ENCODE measurements at regions not wholly inside any gene's neighbourhood (a gene's known extent, or its start where the extent isn't known, plus 50 kb on each side); places are given as distances from the start of the nearest gene placed in this dataset.

- WGBS (ENCODE audit: low lambda C conversion rate): 48% methylated on average over 6 of the region's 6 CpGs
- Histone ChIP-seq H3K27ac (ENCODE audit: low read depth in 2 of 2, low read length in 1 of 2) (no peak overlapping the region), H3K9me3 (no peaks in the 10 kb centered on the region), H3K4me3 (ENCODE audit: low read depth in 2 of 2, low read length in 1 of 2) (no peak overlapping the region), H4K20me1 (ENCODE audit: insufficient read depth) (no peaks in the 10 kb centered on the region), H3K27me3 (ENCODE audit: insufficient read depth) (no peaks in the 10 kb centered on the region), H3K4me1 (ENCODE audit: control insufficient read depth in 1 of 2, insufficient read depth in 2 of 2, low read depth in 1 of 2, low read length in 1 of 2) (peaks cover 6 to 18% of the 10 kb centered on the region in 2 experiments; a peak in 3 of 4 replicates), H3K9ac (no peak overlapping the region), H3K4me2 (peak overlapping the region; percentile 11; the same call in 1 of the 2 replicates), H3K79me2 (ENCODE audit: insufficient read depth) (no peaks in the 10 kb centered on the region), H3K36me3 (replicated peaks in 1 of 2; ENCODE audit: control insufficient read depth in 1 of 2, insufficient read depth in 2 of 2, low read length in 1 of 2) (no peaks in the 10 kb centered on the region), H3K9me2 (no peaks in the 10 kb centered on the region), H3F3A (replicated peaks; ENCODE audit: insufficient read depth) (no peaks in the 10 kb centered on the region), H2AFZ (ENCODE audit: low read depth) (no peak overlapping the region)
- TF ChIP-seq RCOR1 (IDR thresholded peaks at IDR 0.05; ENCODE audit: low read length) (peak; percentile 77; the same call in 1 of the 2 replicates), GATA2 (CRISPR knock-in tag; IDR thresholded peaks at IDR 0.05) (peak; percentile 89), TAF1 (IDR thresholded peaks at IDR 0.05; ENCODE audit: borderline replicate concordance, low read depth, low read length) (no peak), ZBTB33 (IDR thresholded peaks at IDR 0.05; ENCODE audit: borderline replicate concordance, low read depth) (no peak), EP300 (IDR thresholded peaks at IDR 0.05; ENCODE audit: borderline replicate concordance in 1 of 2, low read depth in 1 of 2, low read length in 1 of 2) (peak in 1 of 2 experiments; percentile 76; a peak in 2 of 4 replicates)
- DNase-seq: peak; percentile 5
- ChIA-PET POLR2A (no interaction called here), CTCF (interaction anchor here (1.1 to 2.1 kb wide), 2 partner anchors 618 to 666 kb away, joined by 5 to 11 read pairs; no protein-coding TSS in a partner anchor)
These were observed 53.3 kb upstream of the DCC start for GRCh38 chr18:52286675-52287074.

- TF ChIP-seq FOSL2 (IDR thresholded peaks at IDR 0.05; ENCODE audit: borderline replicate concordance, low read depth) (no peak), PBX3 (IDR thresholded peaks at IDR 0.05) (no peak)
- Histone ChIP-seq H3K27me3 (ENCODE audit: insufficient read depth) (no peaks in the 10 kb centered on the region), H3K9ac (no peak overlapping the region), H3F3A (replicated peaks; ENCODE audit: insufficient read depth) (no peaks in the 10 kb centered on the region), H3K9me2 (no peaks in the 10 kb centered on the region), H4K20me1 (ENCODE audit: insufficient read depth) (no peaks in the 10 kb centered on the region), H3K36me3 (replicated peaks in 1 of 2; ENCODE audit: control insufficient read depth in 1 of 2, insufficient read depth in 2 of 2, low read length in 1 of 2) (no peaks in the 10 kb centered on the region), H3K9me3 (no peaks in the 10 kb centered on the region), H3K4me3 (ENCODE audit: low read depth in 2 of 2, low read length in 1 of 2) (no peak overlapping the region), H3K27ac (ENCODE audit: low read depth in 2 of 2, low read length in 1 of 2) (no peak overlapping the region), H2AFZ (ENCODE audit: low read depth) (no peak overlapping the region), H3K79me2 (ENCODE audit: insufficient read depth) (no peaks in the 10 kb centered on the region), H3K4me2 (peak overlapping the region; percentile 11; the same call in 1 of the 2 replicates), H3K4me1 (ENCODE audit: control insufficient read depth in 1 of 2, insufficient read depth in 2 of 2, low read depth in 1 of 2, low read length in 1 of 2) (peaks cover 6 to 18% of the 10 kb centered on the region in 2 experiments; a peak in 3 of 4 replicates)
- no peak for DNase-seq
- ChIA-PET POLR2A (no interaction called here), CTCF (interaction anchor here (1.1 to 2.1 kb wide), 2 partner anchors 618 to 666 kb away, joined by 5 to 11 read pairs; no protein-coding TSS in a partner anchor)
- 11% methylated on average over 1 of the region's 1 CpG for WGBS (ENCODE audit: low lambda C conversion rate)
These were observed 52.8 kb upstream of the DCC start for GRCh38 chr18:52287151-52287550.

Data from SK-N-SH (cell line).